NCI-H1092 (cell line): ENCODE measurements at regions not wholly inside any gene's neighbourhood (a gene's known extent, or its start where the extent isn't known, plus 50 kb on each side); places are given as distances from the start of the nearest gene placed in this dataset.

ENCODE experiments used
- DNase-seq: peaks from one replicate; lab custom pipeline; 2025; lab: John Stamatoyannopoulos, UW

DNA sequence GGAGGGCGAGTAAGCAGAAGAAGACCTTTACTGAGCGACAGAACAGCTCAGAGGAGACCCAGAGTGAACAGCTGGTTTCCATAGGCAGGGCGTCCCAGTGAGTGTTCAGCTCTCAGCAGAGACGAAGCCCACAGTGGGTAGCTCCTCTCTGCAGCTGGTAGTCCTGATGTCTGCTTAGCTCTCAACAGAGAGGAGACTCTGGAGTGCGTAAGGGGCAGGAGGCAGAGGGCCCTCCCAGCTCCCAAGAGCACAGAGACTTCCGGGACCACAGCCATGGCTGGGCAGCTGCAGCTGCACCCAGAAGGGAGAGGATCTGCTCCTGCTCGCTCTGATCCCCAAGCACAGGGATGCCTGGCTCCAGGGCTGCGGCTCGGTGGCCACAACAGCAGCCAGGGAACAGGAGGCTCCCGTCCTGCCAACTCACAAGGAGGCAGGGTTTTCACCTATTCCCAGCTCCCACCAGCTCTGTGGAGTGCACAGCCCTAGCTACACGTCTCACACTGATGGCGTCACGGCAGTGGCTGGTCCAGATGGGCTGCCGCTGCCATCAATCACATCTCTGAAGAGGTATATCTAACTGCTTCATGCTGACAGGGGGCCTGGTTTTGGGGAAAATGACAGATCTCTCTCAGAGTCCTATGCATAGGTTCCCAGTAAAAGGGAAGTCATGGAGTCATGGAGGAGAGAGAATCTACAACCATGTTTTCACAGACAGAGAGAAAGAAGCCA, 2660.1 kb upstream of the PCDH20 start:
- no peak for DNase-seq

DNA sequence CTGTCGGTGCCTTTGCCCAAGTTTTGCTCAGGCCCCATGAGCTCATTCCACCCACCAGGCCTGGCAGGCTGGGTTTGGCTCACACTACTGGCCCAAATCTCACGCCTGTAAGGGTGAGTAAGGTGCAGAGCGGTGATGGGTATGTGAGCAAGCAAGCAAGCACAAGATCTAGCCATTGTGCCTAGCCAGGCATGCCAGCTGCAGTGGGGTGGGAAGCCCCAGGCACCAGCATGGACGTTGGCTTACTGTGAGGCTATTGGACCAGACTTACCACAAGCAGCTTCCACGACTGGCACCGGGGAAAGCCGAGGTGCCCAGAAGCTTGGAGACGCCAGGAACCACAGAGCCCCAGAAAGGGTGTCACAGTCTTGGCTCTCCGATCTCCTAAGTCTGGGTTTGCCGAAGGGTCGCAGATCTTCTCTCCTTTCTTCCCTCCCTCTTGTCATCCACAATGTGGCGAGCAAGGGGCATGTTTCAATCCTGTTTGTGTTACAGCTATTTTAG, 2659.4 kb upstream of the PCDH20 start:
- DNase-seq, result no peak

DNA sequence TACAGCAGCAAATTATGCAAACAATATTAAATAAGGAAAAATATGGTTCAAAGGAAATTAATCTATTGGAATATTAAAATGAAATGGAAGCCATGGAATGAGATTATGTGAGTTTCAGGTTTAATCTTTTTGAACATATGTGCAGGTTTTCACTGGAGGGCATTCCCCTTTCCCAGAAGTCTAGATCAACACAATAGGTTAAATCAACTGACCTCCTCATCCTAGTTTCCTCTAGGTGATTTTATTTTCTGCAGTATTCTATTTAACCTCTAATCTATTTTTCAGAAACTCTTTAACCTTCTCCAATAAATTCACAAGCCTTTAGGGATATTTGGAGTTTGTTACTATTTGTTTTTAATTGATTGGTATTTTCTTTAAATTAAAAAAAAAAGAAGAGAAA, 2657.6 kb upstream of the PCDH20 start:
- no peak for DNase-seq

- DNase-seq, result no peak
These were observed 2655.7 kb upstream of the PCDH20 start for GRCh38 chr13:64071352-64071751.

DNA sequence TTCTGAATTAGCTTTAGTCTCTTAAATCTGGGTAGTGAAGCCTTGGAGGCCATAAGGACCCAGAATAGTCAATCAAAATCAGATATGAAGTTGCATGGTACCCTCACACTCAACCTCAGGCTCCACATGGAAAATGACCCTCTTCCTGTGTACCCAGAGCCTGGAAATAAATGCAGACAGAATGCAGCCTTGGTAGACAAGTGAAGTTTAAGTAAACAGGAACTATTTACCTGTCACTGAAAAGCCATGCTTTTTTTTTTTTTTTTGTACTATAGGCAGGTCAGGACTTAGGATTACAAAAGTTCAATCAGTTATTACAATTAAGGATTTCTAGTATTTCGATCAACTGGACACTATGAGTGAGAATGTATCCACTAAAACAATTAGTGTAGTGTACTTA, 2654.2 kb upstream of the PCDH20 start:
- DNase-seq, result no peak

DNA sequence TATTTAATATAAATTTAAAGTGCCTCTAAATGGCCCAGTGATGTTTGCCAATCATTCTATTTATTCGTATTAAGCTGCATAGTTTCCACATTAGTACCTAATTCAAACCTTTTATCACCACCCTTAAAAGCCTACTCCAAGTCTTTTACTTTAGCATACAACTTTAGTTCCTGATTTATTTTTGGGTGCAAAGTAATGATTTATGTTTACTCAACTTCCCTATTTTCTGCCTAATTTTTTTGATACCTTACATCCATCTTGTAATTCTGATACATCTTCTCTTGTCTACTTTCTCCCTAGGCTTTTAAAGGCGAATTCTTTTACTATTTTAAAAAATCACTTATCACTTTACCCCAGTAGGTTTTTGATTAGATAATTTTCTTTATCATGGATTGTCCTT, 2651.1 kb upstream of the PCDH20 start:
- no peak for DNase-seq

DNA sequence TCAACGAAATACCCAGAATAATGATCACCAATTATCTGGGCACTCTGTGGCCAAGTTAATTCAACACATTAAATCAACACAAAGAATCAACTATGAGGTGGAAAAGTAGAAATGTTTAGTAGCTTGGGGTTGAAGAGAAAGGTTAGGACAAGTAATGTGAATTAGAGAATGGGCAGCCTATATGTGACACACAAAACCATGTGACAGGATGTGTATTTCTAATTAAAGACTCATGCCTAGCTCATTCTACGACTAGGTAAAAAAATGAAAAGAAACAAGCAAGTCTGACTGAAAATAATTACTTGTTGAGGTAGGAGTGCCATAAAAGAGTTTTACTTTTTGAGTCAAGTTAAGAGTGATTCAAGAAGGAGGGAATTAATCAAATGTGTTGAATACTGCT, 2646.0 kb upstream of the PCDH20 start:
- no peak for DNase-seq

DNA sequence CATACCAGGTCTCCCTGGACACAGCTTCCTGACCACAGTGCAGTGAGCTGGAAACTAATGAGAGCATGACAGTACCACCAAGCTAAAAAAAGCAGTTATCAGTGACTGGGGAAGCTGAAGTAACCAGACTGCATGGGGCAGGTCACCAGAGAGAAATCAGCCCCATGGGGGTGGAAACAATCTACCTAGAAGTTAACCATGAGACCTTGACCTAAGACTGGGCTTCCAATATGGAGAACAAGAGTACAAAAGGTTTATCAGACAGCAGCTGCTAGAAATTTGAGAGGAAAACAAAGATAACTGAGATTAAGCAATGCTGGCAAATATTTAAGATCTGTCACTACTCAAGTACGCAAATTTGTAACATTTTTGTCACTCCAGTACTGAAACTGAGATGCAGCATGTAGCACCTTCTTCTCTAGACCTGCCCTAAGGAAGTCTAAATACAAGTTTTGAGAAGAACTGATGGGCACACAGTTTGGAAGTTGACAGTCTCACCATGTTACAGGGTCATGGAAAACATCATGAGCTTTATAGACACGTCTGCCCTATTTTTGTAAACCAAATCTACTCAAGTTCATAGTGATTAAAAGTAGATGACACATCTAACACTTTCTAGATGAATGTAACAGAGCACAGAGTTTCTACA, 2641.8 kb upstream of the PCDH20 start:
- no peak for DNase-seq

DNA sequence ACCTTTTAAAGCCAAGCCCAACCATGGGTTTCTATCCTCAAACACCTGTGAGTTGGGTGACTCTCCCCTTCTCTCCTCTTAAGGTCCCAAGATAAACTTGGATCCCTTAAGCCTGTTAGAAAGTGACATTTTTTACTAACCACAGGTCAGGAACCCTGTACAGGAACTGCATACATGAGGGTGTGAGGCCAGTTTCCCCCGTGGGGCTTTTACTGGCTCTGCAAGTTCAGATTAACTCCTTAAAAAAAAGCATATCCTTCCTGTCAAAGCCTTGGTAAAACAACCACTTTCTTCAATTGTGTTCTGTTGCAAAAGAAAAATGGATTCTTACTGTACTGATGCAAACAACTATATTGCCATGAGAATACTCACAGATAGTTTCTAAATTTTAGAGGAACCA, 2638.7 kb upstream of the PCDH20 start:
- no peak for DNase-seq

GRCh38 chr13:64052521-64052920, 2636.9 kb upstream of the PCDH20 start:
- no peak for DNase-seq

- no peak for DNase-seq
These were observed 2635.6 kb upstream of the PCDH20 start for GRCh38 chr13:64051278-64051677.

GRCh38 chr13:64041296-64041695, 2625.6 kb upstream of the PCDH20 start:
- no peak for DNase-seq

DNA sequence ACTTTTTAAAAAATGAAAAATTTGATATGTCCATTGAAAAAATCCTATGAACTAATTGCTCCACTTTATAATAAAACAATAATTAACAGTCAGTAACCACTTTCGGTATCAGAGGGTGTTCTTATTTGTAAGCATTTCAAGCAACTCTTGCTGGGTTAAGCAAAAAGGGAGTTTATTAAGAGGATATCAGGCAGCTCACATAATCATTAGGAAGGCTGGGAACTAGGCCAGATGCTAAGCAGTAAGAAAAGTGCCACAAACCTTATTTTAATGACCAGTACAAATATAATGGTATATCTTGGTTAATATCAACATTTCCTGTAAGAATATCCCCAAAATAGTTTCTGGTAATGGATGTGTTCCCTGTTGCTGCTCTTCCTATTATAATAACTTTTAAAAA, 2618.3 kb upstream of the PCDH20 start:
- no peak for DNase-seq

DNA sequence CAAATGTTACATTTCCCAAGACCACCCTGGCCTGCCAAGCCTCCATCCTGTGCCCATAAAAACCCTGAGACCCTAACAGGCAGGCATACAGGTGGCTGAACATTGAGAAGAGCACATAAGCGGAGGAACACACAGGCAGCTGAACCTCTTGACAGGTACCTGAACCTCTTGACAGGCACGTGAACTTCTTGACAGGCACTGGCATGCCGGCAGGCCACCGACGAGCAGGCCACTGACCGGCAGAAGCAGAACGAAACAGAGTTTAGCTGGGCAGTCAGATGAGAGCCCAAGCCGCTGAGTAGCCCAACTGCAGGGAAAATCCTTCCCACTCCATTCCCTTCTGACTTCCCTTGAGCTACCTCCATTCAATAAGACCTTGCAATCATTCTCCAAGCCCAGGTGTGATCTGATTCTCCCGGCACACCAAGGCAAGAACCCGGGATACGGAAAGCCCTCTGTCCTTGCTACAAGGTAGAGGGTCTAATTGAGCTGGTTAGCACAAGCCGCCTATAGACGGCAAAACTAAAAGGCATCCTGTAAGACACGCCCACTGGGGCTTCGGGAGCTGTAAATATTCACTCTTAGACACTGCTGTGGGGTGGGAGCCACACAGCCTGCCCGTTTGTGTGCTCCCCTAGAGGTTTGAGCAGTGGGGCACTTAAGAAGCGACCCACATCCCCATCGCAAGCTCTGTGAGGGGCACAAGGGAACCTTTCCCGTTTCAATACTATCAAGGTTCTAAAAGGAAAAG, 2613.9 kb upstream of the PCDH20 start:
- no peak for DNase-seq

DNA sequence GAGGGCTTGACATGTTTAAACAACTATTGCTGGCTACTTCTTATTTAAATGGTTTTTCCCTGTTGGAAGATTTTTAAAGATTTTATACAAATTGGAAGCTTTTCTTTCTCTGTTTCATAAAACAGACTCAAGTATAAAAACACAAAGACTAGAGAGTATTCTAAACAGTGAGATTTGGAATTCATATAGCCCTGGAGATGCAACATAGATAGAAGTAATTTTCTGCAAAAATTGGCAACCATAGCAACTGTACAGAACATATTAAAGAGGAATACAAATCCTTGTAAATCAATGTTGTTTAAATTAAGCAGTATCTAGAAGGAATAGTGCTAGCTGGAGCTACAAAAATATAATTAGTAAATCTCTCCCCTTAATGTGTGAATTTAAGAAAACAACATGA, 2612.9 kb upstream of the PCDH20 start:
- no peak for DNase-seq

DNA sequence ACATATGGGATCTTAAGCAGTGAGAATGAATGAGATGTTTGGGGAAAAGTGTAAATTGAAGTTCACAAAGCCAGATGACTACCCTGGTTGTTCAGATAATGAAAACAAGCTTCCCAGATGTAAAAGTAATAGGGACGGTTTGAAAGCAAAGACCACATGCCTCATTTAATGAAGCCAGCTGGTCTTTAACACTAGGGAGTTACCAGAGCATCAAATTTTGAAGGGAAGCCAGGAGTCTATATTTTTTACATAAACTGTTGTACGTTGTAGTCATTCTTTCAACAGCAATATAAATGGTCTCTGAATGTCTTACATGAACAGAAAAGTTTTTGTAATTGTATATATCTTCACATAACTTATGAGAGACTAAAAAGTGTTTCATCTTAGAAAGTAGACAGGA, 2604.5 kb upstream of the PCDH20 start:
- DNase-seq, result no peak

DNA sequence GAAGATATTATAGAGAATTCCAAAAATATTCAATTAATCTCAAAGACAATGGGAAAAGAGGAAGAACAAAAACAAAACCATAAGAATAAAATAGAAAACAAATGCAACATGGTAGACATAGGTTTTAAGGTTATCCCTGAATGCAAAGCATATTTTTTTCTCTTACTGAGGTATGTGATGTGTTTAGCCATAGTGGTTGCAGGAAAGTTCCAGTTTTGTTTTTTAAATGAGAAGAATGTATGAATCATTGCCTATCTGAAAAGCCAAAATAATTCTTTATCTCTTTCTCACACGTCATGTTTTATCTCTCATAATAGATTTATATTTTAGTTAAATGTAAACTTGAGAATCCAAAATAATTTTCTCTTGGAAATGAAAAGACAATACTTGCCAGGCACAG, 2591.7 kb upstream of the PCDH20 start:
- no peak for DNase-seq

DNA sequence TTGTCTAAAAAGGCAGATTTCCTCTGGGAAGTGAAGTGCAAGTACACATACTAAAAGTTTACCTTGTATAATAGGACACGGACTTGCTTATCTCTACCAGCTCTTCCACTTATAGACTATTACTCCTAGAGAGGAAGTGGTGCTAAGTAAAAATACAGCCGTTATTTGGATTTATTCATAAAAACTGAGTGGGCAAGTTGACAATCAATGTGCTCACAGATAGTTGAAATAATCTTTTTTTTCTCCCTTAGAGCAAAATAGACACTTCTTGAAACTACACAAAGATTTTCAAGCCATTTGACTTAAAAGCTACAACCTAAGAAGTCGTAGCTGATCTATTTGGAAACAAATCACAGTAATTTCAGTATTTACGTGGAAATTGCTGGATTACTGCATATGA, 2584.7 kb upstream of the PCDH20 start:
- no peak for DNase-seq

DNA sequence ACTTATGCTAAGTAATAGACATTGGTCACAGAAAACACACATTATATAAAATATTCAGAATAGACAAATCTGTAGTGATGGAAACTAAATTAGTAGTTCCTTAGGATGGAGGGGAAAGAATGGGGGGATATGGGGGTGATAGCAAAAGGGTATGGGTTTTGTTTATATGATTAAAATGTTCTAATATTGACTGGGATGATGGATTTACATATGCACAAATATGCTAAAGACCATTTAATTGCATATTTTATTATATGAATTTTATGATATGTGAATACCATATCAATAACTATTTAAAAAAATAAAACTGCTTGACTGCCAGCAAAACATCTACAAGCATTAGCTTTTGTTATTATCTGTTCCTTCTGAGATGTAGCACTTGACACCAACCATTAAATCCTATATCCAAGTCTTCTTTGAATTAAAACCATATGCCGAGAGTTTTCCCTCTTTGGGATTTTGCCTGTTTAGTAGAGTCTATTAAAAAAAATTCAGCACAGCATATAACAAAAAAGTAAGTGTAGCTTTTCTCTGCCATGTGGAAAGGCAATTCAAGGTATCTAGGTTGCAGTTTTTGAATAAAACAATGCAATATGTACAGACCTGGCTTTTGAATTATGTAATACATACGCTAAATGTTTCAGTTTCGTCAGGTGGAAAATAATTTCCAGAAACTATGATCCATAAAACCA, 2584.1 kb upstream of the PCDH20 start:
- DNase-seq, result no peak

DNA sequence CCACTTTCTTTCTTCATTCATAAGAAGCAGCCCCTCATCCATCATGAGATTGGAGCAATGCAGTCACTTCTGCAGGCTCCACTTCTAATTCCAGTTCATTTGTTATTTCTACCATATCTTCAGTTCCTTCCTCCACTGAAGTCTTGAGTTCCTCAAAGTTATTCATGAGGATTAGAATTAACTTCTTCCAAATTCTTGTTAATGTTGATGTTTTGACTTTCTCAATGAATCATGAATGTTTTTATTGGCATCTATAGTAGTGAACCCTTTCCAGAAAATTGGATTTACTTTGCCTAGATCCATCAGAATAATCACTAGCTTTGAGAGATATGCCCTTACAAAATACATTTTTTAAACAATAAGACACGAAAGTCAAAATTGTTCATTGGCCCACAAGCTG, 2567.7 kb upstream of the PCDH20 start:
- no peak for DNase-seq

DNA sequence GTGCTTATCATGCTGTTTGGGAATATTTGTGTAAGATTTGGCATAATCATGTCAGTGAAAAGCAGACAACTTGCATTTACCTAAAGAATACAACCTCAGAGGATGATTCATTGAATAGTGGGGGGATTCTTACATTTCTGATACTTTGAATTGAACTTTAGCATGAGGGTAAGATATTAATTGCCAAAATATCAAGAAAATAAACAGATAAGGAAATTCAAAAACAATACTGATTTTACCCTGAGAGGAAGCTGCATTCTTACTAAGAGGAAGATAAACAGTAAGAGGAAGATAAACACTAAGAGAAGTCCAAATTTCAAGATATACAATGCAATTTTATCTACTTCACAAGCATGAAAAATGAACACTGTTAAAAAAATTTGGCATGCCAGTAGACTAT, 2564.3 kb upstream of the PCDH20 start:
- DNase-seq, result no peak

- no peak for DNase-seq
These were observed 2556.7 kb upstream of the PCDH20 start for GRCh38 chr13:63972328-63972727.

GRCh38 chr13:63954683-63955082, 2539.0 kb upstream of the PCDH20 start:
- no peak for DNase-seq
